ENCODE measurements at regions not wholly inside any gene's neighbourhood (a gene's known extent, or its start where the extent isn't known, plus 50 kb on each side); places are given as distances from the start of the nearest gene placed in this dataset.
"Not testable (repeated sequence)": the region's sequence is repeated elsewhere in the genome, so short reads cannot be mapped to it uniquely, and the experiment has no call there.

DNA sequence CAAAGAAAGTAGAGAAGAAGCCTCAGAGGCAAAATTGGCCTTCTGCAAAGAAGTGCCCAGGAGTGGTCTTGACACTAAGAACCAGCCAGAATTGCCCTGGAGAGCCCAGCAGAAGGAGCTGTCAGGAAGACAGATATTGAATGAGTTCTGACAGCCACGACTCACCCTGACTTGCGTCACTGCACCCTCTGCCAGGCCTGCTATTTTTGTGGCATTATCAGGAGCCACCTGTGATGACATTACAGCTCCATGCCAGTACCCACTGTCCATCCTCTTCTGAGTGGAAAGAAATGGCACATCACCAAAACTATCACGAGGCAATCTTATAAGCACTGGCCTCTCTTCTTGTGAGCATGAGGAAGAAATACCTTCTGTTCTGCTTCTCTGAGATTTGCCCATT lies 67.7 kb downstream of the SMIM20 start:
- DNase-seq (ENCODE audit: low read depth), result no peak

DNA sequence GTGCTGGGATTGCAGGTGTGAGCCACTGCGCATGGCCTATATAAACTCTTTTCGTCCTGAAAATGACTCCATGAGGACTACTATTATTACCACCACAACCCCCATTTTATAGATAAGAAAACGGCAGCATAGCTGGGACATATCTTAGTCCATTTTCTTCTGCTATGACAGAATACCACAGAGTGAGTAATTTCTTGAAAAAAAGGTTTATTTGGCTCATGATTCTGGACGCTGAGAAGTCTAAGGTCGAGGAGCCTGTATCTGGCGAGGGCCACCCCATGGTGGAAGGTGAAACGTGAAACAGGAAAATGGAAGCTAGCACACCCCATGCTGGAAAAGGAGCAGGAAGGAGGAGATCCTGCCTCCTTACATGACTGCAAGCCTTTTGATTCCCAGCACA lies 68.9 kb downstream of the SMIM20 start:
- no peak for DNase-seq (ENCODE audit: low read depth)

GRCh38 chr4:25984266-25984665 lies 70.2 kb downstream of the SMIM20 start:
- no peak for DNase-seq (ENCODE audit: low read depth)

GRCh38 chr4:25984796-25985195 lies 70.8 kb downstream of the SMIM20 start:
- no peak for DNase-seq (ENCODE audit: low read depth)

- no peak for DNase-seq (ENCODE audit: low read depth)
Observed at GRCh38 chr4:25986807-25987206, 72.8 kb downstream of the SMIM20 start.

DNA sequence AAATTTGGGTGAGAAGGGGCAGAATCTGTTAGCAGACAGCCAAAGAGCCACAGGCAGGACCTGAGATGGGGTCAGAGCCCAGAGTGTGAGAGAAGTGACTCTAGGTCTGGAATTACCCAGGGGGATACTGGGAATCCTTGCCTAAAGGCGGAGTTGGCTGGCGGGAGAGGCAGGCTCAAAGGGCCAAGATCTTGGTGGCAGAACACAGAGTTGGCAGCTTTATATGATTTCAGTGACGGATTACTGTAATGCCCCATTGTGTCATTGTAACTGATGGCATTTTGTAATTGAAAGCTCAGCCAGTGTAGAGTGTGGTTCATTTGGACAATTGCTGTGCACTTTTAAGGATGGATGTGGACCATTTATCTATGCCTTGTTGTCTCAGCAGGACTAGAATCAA lies 77.3 kb downstream of the SMIM20 start:
- DNase-seq (ENCODE audit: low read depth), result no peak

- DNase-seq (ENCODE audit: low read depth), result no peak
Observed at GRCh38 chr4:25993395-25994185, 79.6 kb downstream of the SMIM20 start.

GRCh38 chr4:25994577-25994976 lies 80.6 kb downstream of the SMIM20 start:
- not testable (repeated sequence) for DNase-seq (ENCODE audit: low read depth)

- DNase-seq (ENCODE audit: low read depth), result no peak
Observed at GRCh38 chr4:26000274-26000950, 86.4 kb downstream of the SMIM20 start.

DNA sequence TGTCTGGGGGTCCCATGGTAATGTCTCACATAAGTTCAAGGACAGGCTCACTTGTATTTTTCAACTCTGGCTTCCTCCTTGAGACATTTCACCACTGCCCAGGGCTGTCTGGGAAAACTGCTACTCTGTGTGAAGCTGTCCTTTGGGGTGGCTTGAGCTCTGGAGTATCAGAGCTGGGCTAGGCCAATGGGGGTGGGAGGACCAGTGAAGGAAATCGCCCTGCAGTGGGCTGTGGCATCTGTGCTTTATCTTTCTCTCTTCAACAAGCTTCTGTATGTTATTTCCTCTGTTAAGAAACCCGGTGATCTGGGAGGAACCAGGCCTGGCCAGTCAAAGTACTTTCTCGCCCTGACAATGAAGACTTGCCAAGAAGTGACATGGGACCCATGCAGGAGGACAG lies 87.4 kb downstream of the SMIM20 start:
- no peak for DNase-seq (ENCODE audit: low read depth)

GRCh38 chr4:26001816-26002215 lies 87.8 kb downstream of the SMIM20 start:
- DNase-seq (ENCODE audit: low read depth), result no peak

GRCh38 chr4:26003056-26003455 lies 89.0 kb downstream of the SMIM20 start:
- DNase-seq (ENCODE audit: low read depth), result no peak

DNA sequence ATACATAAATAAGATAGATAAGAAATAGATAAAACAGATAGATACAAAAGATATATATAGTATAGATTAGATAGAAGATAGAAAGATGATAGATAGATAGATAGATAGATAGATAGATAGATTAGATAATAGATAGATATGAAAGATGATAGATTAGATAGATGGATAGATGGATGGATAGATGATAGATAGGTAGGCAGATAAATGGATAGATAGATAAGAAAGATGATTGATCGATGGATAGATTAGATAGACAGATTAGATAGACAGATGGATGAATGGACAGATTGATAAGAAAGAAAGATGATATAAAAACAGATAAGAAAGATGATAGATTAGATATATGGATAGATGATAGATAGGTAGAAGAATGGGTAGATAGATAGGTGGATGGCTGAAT lies 90.3 kb downstream of the SMIM20 start:
- DNase-seq (ENCODE audit: low read depth), result no peak

GRCh38 chr4:26005764-26006163 lies 91.7 kb downstream of the SMIM20 start:
- DNase-seq (ENCODE audit: low read depth), result no peak

DNA sequence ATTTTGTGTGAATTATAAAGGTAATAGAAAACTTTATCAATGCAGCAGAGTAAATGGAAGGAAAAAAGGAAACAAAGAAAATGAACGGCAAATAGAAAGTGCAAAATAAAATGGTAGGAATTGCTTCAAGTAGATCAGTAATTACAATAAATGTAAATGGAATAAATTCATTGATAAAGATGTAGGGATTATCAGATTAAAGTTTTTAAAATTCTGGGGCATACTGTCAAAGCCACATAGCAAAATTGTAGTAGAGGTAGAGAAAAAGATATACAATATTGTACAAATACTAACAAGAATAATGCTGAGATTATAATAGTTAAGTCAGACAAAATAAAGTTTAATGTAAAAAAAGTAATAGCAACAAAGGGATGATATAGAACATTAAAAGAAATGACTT lies 94.7 kb downstream of the SMIM20 start:
- no peak for DNase-seq (ENCODE audit: low read depth)

DNA sequence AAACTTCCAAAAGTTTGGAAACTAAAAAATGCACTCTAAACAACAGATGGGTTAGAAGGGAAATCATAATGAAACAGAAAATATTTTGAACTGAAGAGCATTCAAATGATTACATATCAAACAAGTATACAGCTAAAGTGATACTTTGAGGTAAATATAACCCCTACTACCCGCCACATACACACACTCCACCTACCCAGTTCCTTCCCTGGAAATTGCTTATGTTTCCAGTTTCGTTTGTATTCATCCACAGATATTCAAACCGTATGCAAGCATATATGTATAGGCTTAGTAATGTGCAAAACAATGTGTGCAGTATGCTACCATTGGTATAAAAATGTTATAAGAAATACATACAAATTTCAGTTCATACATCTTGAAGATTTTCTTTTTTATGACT lies 95.5 kb downstream of the SMIM20 start:
- no peak for DNase-seq (ENCODE audit: low read depth)

- DNase-seq (ENCODE audit: low read depth), result no peak
Observed at GRCh38 chr4:26010304-26010703, 96.3 kb downstream of the SMIM20 start.

GRCh38 chr4:26013629-26014028 lies 99.6 kb downstream of the SMIM20 start:
- DNase-seq (ENCODE audit: low read depth), result no peak

- DNase-seq (ENCODE audit: low read depth), result no peak
Observed at GRCh38 chr4:26015133-26015651, 101.2 kb downstream of the SMIM20 start.

- no peak for DNase-seq (ENCODE audit: low read depth)
Observed at GRCh38 chr4:26015906-26016305, 101.9 kb downstream of the SMIM20 start.

GRCh38 chr4:26017531-26017930 lies 103.5 kb downstream of the SMIM20 start:
- DNase-seq (ENCODE audit: low read depth), result no peak

GRCh38 chr4:26017961-26018700 lies 104.1 kb downstream of the SMIM20 start:
- DNase-seq (ENCODE audit: low read depth), result not testable (repeated sequence)

Data from non-pigmented ciliary epithelial cell (primary cell).